NT2/D1 (cell line): ENCODE measurements at regions not wholly inside any gene's neighbourhood (a gene's known extent, or its start where the extent isn't known, plus 50 kb on each side); places are given as distances from the start of the nearest gene placed in this dataset.

Experiments used
- DNase-seq: peaks from one replicate; pipeline ENCODE4 v3.0.0-alpha.2; 2011; ENCODE audit warnings: low read depth, low spot score
- H3K27me3 ChIP-seq: 2 replicates; pipeline ENCODE4 v1.6.0; 2011; ENCODE audit warnings: mild to moderate bottlenecking; ENCODE audit not compliant: insufficient read length, insufficient read depth
- H3K36me3 ChIP-seq: 2 replicates; pipeline ENCODE4 v1.6.1; 2011; ENCODE audit warnings: mild to moderate bottlenecking, low read length, mixed read lengths; ENCODE audit not compliant: insufficient read depth, insufficient read length
- H3K4me1 ChIP-seq: 2 replicates; pipeline ENCODE4 v1.5.1; 2011; ENCODE audit not compliant: insufficient read depth, insufficient read length
- H3K4me3 ChIP-seq: 2 replicates; pipeline ENCODE4 v1.5.1; 2011; ENCODE audit warnings: low read depth; ENCODE audit not compliant: insufficient read length
- H3K9ac ChIP-seq: 2 replicates; pipeline ENCODE4 v1.6.0; 2011; ENCODE audit warnings: low read depth; ENCODE audit not compliant: insufficient read length
- H3K9me3 ChIP-seq: 2 replicates; pipeline ENCODE4 v1.5.1; 2011; ENCODE audit warnings: mild to moderate bottlenecking, low read length; ENCODE audit not compliant: insufficient read depth
- SUZ12 ChIP-seq: IDR thresholded peaks from 2 replicates; pipeline ENCODE4 v1.6.1; 2011; ENCODE audit not compliant: insufficient read length, insufficient read depth; ENCODE audit errors: extremely low read depth
- YY1 ChIP-seq: IDR thresholded peaks from 2 replicates; pipeline ENCODE4 v1.6.1; 2011; ENCODE audit not compliant: insufficient read length, insufficient read depth
- ZNF274 ChIP-seq: IDR thresholded peaks from 2 replicates; pipeline ENCODE4 v1.6.1; 2011; ENCODE audit warnings: mild to moderate bottlenecking, low read depth, low read length

DNA sequence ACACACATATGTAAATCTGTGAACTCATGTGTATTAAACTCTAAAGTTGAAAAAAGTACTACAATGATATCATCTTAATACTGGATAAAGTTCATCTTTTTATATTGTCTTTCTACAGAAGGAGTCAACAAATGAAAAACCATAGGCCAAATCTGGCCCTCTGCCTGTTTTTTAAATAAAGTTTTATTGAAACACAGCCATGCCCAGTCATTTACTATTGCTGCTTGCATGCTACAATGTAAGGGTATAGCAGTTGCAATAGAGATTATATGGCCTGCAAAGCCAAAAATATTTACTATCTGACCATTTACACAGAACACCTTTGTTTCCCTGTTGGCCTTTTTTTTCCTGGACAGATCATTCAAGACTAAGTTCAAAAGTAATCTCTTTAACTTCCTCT lies 374.6 kb upstream of the ARID1B start:
- TF ChIP-seq SUZ12, result no peak
- no peak for TF ChIP-seq YY1
- no peak for TF ChIP-seq ZNF274

DNA sequence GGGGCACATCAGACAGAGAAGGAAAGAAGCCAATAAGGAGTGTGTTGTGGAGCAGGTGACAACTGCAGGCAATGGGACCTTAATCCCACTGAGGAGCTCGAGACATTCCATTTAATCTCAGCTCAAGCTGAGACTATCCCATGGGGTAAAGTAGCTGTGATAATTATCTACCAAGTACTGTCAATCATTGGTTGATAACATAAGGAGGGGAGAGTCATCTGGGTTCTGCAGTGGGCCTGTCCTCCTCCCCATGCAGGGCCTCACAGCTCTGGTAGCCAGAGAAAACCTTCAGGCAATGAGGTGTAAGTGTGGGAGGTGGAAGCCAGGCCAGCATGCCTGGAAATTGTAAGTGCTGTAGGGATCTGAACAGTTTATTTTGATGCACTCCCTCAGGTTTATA lies 375.0 kb upstream of the ARID1B start:
- Histone ChIP-seq H3K4me1 (no peaks in the 10 kb centered on the region), H3K36me3 (no peaks in the 10 kb centered on the region), H3K9ac (no peak overlapping the region), H3K27me3 (no peaks in the 10 kb centered on the region), H3K9me3 (no peaks in the 10 kb centered on the region), H3K4me3 (no peak overlapping the region)
- TF ChIP-seq ZNF274 (no peak), SUZ12 (no peak), YY1 (no peak)
- DNase-seq, result no peak

More for the DNA sequence above, 374.6 kb upstream of the ARID1B start:
- Histone ChIP-seq H3K9ac (no peak overlapping the region), H3K36me3 (no peaks in the 10 kb centered on the region), H3K4me1 (no peaks in the 10 kb centered on the region), H3K9me3 (no peaks in the 10 kb centered on the region), H3K4me3 (no peak overlapping the region), H3K27me3 (no peaks in the 10 kb centered on the region)
- no peak for DNase-seq

DNA sequence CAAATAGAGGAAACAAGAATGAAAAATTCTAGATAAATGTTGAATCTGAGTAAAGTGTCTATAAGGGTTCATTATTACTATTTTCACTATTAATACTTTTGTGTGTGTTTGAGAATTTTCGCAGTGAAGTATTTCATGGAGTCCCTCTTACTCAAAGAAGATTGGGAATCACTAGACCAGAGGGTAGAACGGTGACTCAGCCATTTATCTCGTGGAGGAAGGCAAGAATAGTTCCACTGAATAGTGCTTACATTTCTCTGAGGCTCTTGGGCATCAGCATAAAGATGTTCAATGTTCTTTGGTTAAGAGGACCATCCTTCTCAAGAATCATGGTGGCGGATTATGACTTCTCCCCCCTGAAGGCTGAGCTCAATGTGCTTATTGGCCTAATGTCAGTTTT lies 376.7 kb upstream of the ARID1B start:
- Histone ChIP-seq H3K27me3 (no peaks in the 10 kb centered on the region), H3K9me3 (no peaks in the 10 kb centered on the region), H3K4me3 (no peak overlapping the region), H3K4me1 (no peaks in the 10 kb centered on the region), H3K36me3 (no peaks in the 10 kb centered on the region), H3K9ac (no peak overlapping the region)
- DNase-seq, result no peak
- no peak for TF ChIP-seq YY1
- TF ChIP-seq ZNF274, result no peak
- TF ChIP-seq SUZ12, result no peak

DNA sequence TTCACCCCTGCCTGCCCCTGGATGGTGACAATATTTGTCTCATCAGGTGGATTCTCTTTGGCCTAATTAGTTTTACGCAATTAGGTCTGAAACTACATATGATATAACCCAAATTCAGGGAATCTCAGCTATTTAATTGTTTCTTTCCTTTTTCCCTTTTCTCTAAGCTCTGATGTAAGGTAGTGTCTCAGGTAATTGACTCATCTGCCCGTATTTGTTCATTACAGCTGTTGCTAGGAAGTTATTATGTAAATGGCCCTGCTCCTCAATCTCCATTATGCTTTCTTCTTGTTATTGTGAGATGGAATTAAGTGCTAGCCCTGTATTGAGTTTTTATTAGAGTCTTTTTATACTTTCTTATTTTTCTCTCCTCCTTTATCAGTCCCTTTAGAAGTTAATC lies 378.2 kb upstream of the ARID1B start:
- no peak overlapping the region for H3K9ac ChIP-seq
- no peaks in the 10 kb centered on the region for H3K27me3 ChIP-seq
- H3K4me1 ChIP-seq, result no peaks in the 10 kb centered on the region
- no peaks in the 10 kb centered on the region for H3K9me3 ChIP-seq
- no peaks in the 10 kb centered on the region for H3K36me3 ChIP-seq
- no peak overlapping the region for H3K4me3 ChIP-seq
- no peak for DNase-seq
- TF ChIP-seq ZNF274, result no peak
- TF ChIP-seq YY1, result no peak
- no peak for TF ChIP-seq SUZ12

DNA sequence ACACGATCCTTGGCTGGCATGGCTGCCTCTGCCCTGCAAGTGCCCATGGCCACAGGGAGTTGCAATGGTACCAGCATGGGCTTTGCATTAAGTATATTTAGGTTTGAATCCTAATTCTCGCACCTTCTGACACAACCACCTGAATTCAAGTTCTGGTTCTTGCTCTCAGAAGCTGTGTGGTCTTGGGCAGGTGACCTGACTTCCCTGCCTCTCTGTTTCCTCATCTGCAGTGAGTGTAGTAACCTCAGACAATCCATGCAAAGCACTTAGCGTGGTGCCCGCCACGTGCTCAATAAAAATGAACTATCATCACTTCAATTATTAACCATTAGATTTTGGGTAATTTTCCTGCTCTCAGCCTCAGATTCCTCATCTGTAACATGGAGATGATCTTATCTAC lies 378.8 kb upstream of the ARID1B start:
- no peak for TF ChIP-seq ZNF274
- no peak for TF ChIP-seq YY1
- TF ChIP-seq SUZ12, result no peak
- no peaks in the 10 kb centered on the region for H3K4me1 ChIP-seq
- H3K36me3 ChIP-seq, result no peaks in the 10 kb centered on the region
- no peak overlapping the region for H3K4me3 ChIP-seq
- no peak overlapping the region for H3K9ac ChIP-seq
- no peaks in the 10 kb centered on the region for H3K9me3 ChIP-seq
- H3K27me3 ChIP-seq, result no peaks in the 10 kb centered on the region
- DNase-seq, result no peak

DNA sequence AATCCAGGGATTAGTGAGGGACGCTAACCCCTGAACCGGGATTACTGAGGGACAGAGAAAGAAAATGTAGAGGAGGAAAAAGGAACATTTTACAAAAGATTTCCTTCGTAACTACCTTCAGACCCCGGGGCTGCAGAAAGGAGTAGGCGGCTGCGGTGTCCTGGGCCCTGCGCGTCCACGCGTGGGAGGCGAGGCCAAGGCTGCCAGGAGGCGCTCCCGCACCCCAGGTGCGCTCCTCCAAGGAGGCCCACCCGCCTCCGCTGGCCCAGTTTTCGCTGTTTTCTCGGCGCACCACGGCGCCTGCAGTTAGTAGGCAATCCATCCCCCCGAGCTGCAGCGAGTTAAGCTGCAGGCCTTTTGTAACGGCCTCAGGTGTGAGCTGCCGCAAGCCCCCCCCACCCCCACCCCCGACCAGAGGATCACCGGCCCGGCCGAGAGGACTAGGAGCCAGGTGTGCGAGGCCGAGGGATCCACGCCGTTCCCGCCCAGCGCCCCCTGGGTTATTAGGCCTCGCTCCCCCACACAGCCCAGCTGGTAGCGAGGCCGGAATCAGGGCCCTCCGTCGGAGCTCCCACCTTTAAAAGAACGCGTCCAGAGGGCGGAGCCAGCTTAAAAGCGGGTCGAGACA lies 380.3 kb upstream of the ARID1B start:
- no peaks in the 10 kb centered on the region for H3K36me3 ChIP-seq
- H3K4me1 ChIP-seq, result no peaks in the 10 kb centered on the region
- TF ChIP-seq ZNF274, result no peak
- no peak for TF ChIP-seq YY1
- TF ChIP-seq SUZ12, result no peak
- no peaks in the 10 kb centered on the region for H3K9me3 ChIP-seq
- no peak overlapping the region for H3K9ac ChIP-seq
- no peaks in the 10 kb centered on the region for H3K27me3 ChIP-seq
- no peak for DNase-seq
- H3K4me3 ChIP-seq, result no peak overlapping the region

DNA sequence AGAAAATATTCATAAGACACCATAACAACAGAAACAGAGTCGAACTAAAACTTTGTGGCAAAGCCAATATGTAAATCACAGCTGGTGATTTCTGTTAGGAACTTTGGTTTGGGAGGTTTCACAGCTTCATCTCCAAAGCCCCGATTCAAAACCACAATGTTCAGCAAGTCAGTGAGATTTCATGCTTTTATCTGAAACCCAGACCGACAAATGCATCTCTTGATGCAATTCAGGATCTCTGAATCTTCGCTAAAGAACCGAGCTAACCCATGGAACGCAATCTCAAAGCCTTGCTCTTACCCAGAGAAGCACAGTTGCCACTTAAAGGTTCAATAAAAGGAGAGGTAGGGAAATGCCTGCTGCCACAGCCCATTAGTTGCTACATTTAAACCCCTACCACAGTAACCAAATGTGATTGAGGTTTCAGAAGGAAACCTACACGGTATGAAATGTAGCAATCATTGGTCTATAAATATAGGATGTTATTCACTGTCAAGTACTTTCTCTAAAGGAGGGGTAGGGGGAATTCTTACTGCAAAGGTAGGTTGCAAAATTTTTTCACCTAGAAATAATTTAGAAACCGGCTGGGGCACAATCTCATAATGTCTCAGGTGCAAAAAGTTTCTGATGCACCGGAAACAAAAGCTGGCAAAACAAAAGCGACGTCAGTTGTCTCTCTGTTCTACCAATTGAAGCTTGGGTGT lies 381.0 kb upstream of the ARID1B start:
- no peak overlapping the region for H3K9ac ChIP-seq
- H3K4me1 ChIP-seq, result no peaks in the 10 kb centered on the region
- no peaks in the 10 kb centered on the region for H3K36me3 ChIP-seq
- TF ChIP-seq ZNF274 (no peak), SUZ12 (no peak), YY1 (no peak)
- H3K4me3 ChIP-seq, result no peak overlapping the region
- H3K27me3 ChIP-seq, result no peaks in the 10 kb centered on the region
- H3K9me3 ChIP-seq, result no peaks in the 10 kb centered on the region
- no peak for DNase-seq
